Liver (tissue), 3 donors: ENCODE measurements at regions not wholly inside any gene's neighbourhood (a gene's known extent, or its start where the extent isn't known, plus 50 kb on each side); places are given as distances from the start of the nearest gene placed in this dataset.

Source experiments
- EGR1 ChIP-seq, 2 donors: IDR thresholded peaks; 2 replicates each; pipeline ENCODE4 v1.6.1; 2016 to 2018; ENCODE audit warnings: antibody characterized with exemption in 2 of 2, low read depth in 2 of 2
- FOXA2 ChIP-seq: IDR thresholded peaks from 2 replicates; pipeline ENCODE4 v1.6.1; 2016; ENCODE audit warnings: antibody characterized with exemption
- JUND ChIP-seq, 2 donors: IDR thresholded peaks; 2 replicates each; pipeline ENCODE4 v1.6.1; 2016; ENCODE audit warnings: antibody characterized with exemption in 2 of 2
- SP1 ChIP-seq: IDR thresholded peaks from 2 replicates; pipeline ENCODE4 v1.6.1; 2018; ENCODE audit warnings: antibody characterized with exemption, mild to moderate bottlenecking
- TAF1 ChIP-seq: conservative IDR thresholded peaks from 2 replicates; pipeline ENCODE4 v1.6.1; 2016; ENCODE audit warnings: antibody characterized with exemption, mild to moderate bottlenecking
- YY1 ChIP-seq: IDR thresholded peaks from 2 replicates; pipeline ENCODE4 v1.6.1; 2016; ENCODE audit warnings: antibody characterized with exemption, mild to moderate bottlenecking
- TF ChIP-seq, protein P1 (sequence below): fragments of 150-350 bp; IDR thresholded peaks from 2 replicates; pipeline ENCODE4 v1.5.1; 2017; ENCODE audit warnings: improper control_type of control experiment, low read depth, low read length; ENCODE audit not compliant: missing input control
- TF ChIP-seq, protein P2 (sequence below): IDR thresholded peaks from 2 replicates; pipeline ENCODE4 v1.6.1; 2016; ENCODE audit warnings: antibody characterized with exemption, mild to moderate bottlenecking
- TF ChIP-seq, protein P3 (sequence below): IDR thresholded peaks from 2 replicates; pipeline ENCODE4 v1.6.1; 2016; ENCODE audit warnings: antibody characterized with exemption
- TF ChIP-seq, protein P4 (sequence below): IDR thresholded peaks from 2 replicates; pipeline ENCODE4 v1.6.1; 2016; ENCODE audit warnings: antibody characterized with exemption
- TF ChIP-seq, protein P5 (sequence below): IDR thresholded peaks from 2 replicates; pipeline ENCODE4 v1.6.1; 2016; ENCODE audit warnings: antibody characterized with exemption
- donor health status: healthy.
- donor health status: healthy.

DNA sequence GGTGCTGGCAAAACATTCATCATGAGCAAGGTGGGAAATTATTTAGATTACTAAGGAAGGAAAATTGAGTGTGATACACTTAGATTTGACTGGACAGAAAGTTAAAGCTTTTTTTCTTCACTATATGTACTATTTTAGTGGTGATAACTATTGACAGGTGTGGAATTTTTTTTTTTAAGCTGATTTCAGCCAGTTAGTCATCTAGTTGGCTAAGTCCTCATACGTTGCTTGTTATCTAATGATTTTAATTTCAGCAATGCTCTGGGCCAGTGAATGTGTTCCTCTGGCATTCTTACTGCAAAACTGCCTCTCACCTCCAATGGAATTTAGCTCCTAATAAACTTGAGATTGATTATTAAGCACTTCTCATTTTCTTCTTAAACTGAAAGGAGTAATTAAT is 1223.2 kb upstream of the ACVR2A start:
- TF ChIP-seq, protein P1, sequence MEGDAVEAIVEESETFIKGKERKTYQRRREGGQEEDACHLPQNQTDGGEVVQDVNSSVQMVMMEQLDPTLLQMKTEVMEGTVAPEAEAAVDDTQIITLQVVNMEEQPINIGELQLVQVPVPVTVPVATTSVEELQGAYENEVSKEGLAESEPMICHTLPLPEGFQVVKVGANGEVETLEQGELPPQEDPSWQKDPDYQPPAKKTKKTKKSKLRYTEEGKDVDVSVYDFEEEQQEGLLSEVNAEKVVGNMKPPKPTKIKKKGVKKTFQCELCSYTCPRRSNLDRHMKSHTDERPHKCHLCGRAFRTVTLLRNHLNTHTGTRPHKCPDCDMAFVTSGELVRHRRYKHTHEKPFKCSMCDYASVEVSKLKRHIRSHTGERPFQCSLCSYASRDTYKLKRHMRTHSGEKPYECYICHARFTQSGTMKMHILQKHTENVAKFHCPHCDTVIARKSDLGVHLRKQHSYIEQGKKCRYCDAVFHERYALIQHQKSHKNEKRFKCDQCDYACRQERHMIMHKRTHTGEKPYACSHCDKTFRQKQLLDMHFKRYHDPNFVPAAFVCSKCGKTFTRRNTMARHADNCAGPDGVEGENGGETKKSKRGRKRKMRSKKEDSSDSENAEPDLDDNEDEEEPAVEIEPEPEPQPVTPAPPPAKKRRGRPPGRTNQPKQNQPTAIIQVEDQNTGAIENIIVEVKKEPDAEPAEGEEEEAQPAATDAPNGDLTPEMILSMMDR: no peak
- TF ChIP-seq SP1 (no peak), EGR1 (IDR thresholded peaks at IDR 0.05; ENCODE audit: low read depth in 2 of 2) (no peak), FOXA2 (no peak), YY1 (no peak), TAF1 (no peak), JUND (IDR thresholded peaks at IDR 0.05) (no peak)
- TF ChIP-seq, protein P2, sequence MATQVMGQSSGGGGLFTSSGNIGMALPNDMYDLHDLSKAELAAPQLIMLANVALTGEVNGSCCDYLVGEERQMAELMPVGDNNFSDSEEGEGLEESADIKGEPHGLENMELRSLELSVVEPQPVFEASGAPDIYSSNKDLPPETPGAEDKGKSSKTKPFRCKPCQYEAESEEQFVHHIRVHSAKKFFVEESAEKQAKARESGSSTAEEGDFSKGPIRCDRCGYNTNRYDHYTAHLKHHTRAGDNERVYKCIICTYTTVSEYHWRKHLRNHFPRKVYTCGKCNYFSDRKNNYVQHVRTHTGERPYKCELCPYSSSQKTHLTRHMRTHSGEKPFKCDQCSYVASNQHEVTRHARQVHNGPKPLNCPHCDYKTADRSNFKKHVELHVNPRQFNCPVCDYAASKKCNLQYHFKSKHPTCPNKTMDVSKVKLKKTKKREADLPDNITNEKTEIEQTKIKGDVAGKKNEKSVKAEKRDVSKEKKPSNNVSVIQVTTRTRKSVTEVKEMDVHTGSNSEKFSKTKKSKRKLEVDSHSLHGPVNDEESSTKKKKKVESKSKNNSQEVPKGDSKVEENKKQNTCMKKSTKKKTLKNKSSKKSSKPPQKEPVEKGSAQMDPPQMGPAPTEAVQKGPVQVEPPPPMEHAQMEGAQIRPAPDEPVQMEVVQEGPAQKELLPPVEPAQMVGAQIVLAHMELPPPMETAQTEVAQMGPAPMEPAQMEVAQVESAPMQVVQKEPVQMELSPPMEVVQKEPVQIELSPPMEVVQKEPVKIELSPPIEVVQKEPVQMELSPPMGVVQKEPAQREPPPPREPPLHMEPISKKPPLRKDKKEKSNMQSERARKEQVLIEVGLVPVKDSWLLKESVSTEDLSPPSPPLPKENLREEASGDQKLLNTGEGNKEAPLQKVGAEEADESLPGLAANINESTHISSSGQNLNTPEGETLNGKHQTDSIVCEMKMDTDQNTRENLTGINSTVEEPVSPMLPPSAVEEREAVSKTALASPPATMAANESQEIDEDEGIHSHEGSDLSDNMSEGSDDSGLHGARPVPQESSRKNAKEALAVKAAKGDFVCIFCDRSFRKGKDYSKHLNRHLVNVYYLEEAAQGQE: no peak
- TF ChIP-seq, protein P3, sequence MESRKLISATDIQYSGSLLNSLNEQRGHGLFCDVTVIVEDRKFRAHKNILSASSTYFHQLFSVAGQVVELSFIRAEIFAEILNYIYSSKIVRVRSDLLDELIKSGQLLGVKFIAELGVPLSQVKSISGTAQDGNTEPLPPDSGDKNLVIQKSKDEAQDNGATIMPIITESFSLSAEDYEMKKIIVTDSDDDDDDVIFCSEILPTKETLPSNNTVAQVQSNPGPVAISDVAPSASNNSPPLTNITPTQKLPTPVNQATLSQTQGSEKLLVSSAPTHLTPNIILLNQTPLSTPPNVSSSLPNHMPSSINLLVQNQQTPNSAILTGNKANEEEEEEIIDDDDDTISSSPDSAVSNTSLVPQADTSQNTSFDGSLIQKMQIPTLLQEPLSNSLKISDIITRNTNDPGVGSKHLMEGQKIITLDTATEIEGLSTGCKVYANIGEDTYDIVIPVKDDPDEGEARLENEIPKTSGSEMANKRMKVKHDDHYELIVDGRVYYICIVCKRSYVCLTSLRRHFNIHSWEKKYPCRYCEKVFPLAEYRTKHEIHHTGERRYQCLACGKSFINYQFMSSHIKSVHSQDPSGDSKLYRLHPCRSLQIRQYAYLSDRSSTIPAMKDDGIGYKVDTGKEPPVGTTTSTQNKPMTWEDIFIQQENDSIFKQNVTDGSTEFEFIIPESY: no peak
- TF ChIP-seq, protein P4, sequence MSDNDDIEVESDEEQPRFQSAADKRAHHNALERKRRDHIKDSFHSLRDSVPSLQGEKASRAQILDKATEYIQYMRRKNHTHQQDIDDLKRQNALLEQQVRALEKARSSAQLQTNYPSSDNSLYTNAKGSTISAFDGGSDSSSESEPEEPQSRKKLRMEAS: no peak
- TF ChIP-seq, protein P5, sequence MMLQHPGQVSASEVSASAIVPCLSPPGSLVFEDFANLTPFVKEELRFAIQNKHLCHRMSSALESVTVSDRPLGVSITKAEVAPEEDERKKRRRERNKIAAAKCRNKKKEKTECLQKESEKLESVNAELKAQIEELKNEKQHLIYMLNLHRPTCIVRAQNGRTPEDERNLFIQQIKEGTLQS: no peak
